ENCODE measurements at regions not wholly inside any gene's neighbourhood (a gene's known extent, or its start where the extent isn't known, plus 50 kb on each side); places are given as distances from the start of the nearest gene placed in this dataset.

GRCh38 chr22:42330170-42330569 lies 59.7 kb upstream of the TCF20 start:
- ChIA-PET POLR2A (no interaction called here), CTCF (no interaction called here)
- no peak for DNase-seq (ENCODE audit: extremely low spot score)
- TF ChIP-seq, protein P1, sequence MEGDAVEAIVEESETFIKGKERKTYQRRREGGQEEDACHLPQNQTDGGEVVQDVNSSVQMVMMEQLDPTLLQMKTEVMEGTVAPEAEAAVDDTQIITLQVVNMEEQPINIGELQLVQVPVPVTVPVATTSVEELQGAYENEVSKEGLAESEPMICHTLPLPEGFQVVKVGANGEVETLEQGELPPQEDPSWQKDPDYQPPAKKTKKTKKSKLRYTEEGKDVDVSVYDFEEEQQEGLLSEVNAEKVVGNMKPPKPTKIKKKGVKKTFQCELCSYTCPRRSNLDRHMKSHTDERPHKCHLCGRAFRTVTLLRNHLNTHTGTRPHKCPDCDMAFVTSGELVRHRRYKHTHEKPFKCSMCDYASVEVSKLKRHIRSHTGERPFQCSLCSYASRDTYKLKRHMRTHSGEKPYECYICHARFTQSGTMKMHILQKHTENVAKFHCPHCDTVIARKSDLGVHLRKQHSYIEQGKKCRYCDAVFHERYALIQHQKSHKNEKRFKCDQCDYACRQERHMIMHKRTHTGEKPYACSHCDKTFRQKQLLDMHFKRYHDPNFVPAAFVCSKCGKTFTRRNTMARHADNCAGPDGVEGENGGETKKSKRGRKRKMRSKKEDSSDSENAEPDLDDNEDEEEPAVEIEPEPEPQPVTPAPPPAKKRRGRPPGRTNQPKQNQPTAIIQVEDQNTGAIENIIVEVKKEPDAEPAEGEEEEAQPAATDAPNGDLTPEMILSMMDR (IDR thresholded peaks at IDR 0.05; ENCODE audit: control extremely low read depth, extremely low read depth, low read depth, missing control alignments) = no peak

DNA sequence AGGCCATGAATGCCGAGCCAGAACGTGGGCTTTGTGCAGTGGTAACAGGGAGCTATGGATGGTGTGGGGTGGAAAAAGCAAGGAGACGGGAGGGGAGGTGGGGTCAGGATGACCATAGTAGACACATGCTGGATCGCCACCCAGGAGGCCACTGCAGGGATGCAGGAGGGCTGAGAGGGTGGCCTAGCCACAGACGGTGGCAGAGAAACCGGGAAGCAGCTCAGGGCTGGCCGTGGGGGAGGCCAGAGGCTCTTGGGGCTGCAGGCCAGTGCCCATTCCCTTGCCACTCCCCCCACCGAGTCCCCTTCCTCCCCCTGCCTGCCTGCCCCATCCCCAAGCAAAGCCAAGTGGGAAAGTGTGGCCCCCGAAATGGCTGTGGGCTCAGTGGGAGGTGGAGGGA lies 59.1 kb upstream of the TCF20 start:
- ChIA-PET POLR2A (no interaction called here), CTCF (no interaction called here)
- no peak for DNase-seq (ENCODE audit: extremely low spot score)
- TF ChIP-seq, protein P1 (IDR thresholded peaks at IDR 0.05; ENCODE audit: control extremely low read depth, extremely low read depth, low read depth, missing control alignments) = no peak

GRCh38 chr22:42328784-42329145 lies 58.3 kb upstream of the TCF20 start:
- ChIA-PET POLR2A (no interaction called here), CTCF (interaction anchor here (1.3 kb wide), 1 partner anchor 108 kb away, joined by 3 read pairs; no protein-coding TSS in a partner anchor)
- TF ChIP-seq, protein P1 (IDR thresholded peaks at IDR 0.05; ENCODE audit: control extremely low read depth, extremely low read depth, low read depth, missing control alignments) = no peak
- DNase-seq (ENCODE audit: extremely low spot score) = no peak

- ChIA-PET POLR2A (no interaction called here), CTCF (interaction anchor here (1.3 to 1.5 kb wide), 2 partner anchors 14 to 108 kb away, joined by 3 to 4 read pairs; no protein-coding TSS in a partner anchor)
- TF ChIP-seq, protein P1 (IDR thresholded peaks at IDR 0.05; ENCODE audit: control extremely low read depth, extremely low read depth, low read depth, missing control alignments) = no peak
- DNase-seq (ENCODE audit: extremely low spot score) = no peak
Observed at GRCh38 chr22:42328130-42328783, 57.8 kb upstream of the TCF20 start.

DNA sequence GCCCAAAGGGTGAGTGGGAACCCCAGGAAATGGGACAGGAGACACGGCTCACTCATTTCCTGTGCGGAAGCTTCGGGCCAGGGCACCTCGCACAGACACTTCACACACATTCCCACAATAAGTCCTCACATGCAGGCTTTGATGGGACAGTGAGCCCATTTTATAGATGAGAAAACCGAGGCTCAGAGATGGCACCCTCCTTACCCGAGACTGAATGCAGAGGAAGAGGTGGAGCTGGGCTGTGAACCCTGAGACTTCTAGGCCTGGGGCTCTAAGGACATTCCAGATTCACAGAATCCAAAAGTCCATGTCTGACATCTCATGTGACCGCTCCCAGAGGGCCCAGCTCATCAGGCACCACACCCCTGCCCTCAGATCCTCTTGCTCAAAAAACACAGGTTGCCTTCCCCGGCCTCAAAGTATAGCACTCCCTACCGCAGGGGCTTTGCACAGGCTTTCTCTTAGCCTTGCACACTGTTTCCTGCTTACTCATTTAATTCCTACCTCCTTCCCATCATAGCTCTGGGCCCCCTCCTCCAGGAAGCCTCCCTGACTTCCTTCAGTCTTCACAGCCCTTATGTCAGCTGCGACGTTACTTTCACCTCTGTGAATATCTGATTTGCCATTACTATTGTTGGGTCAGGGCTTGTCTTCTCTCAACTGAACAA lies 57.1 kb upstream of the TCF20 start:
- ChIA-PET CTCF (interaction anchor here (1.3 to 1.5 kb wide), 2 partner anchors 13 to 109 kb away, joined by 3 to 4 read pairs; no protein-coding TSS in a partner anchor), POLR2A (no interaction called here)
- DNase-seq (ENCODE audit: extremely low spot score) = no peak
- TF ChIP-seq, protein P1 (IDR thresholded peaks at IDR 0.05; ENCODE audit: control extremely low read depth, extremely low read depth, low read depth, missing control alignments) = no peak

GRCh38 chr22:42326801-42327200 lies 56.3 kb upstream of the TCF20 start:
- ChIA-PET CTCF (interaction anchor here (1.5 kb wide), 1 partner anchor 13 kb away, joined by 4 read pairs; no protein-coding TSS in a partner anchor), POLR2A (no interaction called here)
- TF ChIP-seq, protein P1 (IDR thresholded peaks at IDR 0.05; ENCODE audit: control extremely low read depth, extremely low read depth, low read depth, missing control alignments) = no peak
- DNase-seq (ENCODE audit: extremely low spot score) = no peak

Data from GM10248 (cell line).